IPS-18a (cell line): ENCODE measurements at regions not wholly inside any gene's neighbourhood (a gene's known extent, or its start where the extent isn't known, plus 50 kb on each side); places are given as distances from the start of the nearest gene placed in this dataset.

Experiments
- H3K27ac ChIP-seq: one replicate; pipeline ENCODE4 v1.5.1; 2013; ENCODE audit warnings: low read length
- H3K27me3 ChIP-seq: one replicate; pipeline ENCODE4 v1.6.1; 2013; ENCODE audit warnings: mild to moderate bottlenecking, low read length; ENCODE audit not compliant: control insufficient read depth, insufficient read depth
- H3K36me3 ChIP-seq: one replicate; pipeline ENCODE4 v1.6.1; 2013; ENCODE audit warnings: low read depth, low read length; ENCODE audit not compliant: control insufficient read depth
- H3K4me1 ChIP-seq: one replicate; pipeline ENCODE4 v1.6.1; 2013; ENCODE audit warnings: low read depth, low read length; ENCODE audit not compliant: control insufficient read depth
- H3K4me3 ChIP-seq: one replicate; pipeline ENCODE4 v1.5.1; 2013; ENCODE audit warnings: low read length
- H3K9ac ChIP-seq: one replicate; pipeline ENCODE4 v1.6.1; 2013; ENCODE audit warnings: mild to moderate bottlenecking, low read length, moderate library complexity
- H3K9me3 ChIP-seq: one replicate; pipeline ENCODE4 v1.6.1; 2013; ENCODE audit warnings: low read depth, low read length; ENCODE audit not compliant: control insufficient read depth

DNA sequence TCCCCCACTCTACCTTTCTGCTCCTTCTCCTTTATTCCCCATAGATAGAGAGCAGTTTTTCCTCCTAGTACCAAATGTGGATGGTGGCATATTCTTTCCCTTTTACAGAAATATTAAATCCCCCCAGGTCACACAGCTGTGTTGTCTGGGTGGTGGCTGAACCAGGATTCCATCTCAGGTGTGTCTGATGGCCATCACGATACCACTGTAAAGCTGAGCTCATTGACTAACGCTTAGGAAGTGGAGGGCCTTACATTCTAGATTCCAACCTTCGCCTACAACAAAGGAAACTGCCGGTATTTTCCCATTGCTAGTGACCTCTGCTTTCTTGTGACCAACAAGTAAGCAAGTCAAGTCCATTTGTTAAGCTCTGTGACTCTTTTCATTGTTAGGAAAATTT is 131.9 kb upstream of the KLF4 start:
- Histone ChIP-seq H3K4me1 (no peaks in the 10 kb centered on the region), H3K36me3 (no peaks in the 10 kb centered on the region), H3K9ac (no peak overlapping the region), H3K4me3 (no peak overlapping the region), H3K27ac (no peak overlapping the region), H3K27me3 (no peaks in the 10 kb centered on the region), H3K9me3 (no peaks in the 10 kb centered on the region)

DNA sequence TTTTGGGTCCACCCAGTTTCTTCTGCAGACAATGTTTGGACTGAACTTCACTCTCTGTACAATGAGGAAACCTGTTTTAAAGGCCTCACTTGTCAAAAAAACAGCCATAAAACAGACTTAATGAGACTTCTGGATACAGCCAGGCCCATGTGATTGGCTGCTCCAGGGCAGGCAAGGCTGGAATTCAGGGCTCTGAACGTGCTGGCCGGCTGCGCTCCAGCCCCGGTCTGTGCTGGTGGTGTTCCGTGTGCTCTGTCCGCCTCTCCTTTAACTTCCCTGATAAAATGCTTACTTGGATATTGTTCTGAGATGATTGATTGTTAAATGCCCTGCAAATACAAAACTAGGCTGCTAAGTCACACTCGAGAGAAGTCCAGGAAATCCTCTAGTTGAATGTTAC is 131.2 kb upstream of the KLF4 start:
- Histone ChIP-seq H3K27ac (no peak overlapping the region), H3K27me3 (no peaks in the 10 kb centered on the region), H3K4me3 (no peak overlapping the region), H3K9ac (no peak overlapping the region), H3K4me1 (no peaks in the 10 kb centered on the region), H3K36me3 (no peaks in the 10 kb centered on the region), H3K9me3 (no peaks in the 10 kb centered on the region)

DNA sequence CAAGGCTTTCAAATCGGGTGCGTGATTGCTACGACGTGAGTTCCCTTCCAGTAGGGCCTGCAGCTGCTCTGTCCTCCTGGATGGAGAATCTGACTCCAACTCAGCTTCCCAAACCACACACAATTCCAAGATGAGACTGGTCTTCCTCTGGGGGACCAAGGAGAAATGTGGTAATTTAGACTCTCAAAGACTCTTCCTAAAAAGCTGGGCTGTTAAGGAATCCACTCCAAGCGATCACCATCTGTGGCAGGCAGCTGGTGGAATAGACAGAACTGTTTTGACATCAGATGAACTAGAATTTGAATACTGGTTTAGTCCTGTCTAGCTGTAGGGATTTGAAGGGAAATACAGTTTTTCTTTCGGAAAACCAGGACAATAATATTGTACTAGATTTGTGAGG is 130.7 kb upstream of the KLF4 start:
- no peaks in the 10 kb centered on the region for H3K9me3 ChIP-seq
- H3K27me3 ChIP-seq, result no peaks in the 10 kb centered on the region
- H3K4me1 ChIP-seq, result no peaks in the 10 kb centered on the region
- no peaks in the 10 kb centered on the region for H3K36me3 ChIP-seq
- H3K9ac ChIP-seq, result no peak overlapping the region
- no peak overlapping the region for H3K4me3 ChIP-seq
- H3K27ac ChIP-seq, result no peak overlapping the region

DNA sequence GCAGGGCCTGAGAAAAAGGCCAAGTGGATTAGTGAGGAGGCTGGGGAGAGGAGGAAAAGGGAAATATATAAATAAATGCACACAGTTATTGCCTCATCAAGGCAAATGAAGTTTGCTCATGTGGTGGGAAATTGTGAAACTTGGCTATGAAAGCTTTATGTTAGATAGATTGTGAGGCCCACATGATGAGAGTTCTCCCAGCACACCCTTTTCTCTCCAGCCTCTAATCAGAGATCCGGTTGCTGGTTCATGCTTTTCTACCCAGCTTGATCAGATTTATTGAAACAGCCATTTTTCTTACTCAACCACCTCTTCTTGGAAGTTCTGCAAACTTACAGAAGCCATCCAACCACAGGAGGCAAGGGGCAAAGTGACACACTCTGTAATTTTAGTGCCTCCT is 125.8 kb upstream of the KLF4 start:
- H3K9ac ChIP-seq, result no peak overlapping the region
- H3K4me3 ChIP-seq, result no peak overlapping the region
- H3K4me1 ChIP-seq, result no peaks in the 10 kb centered on the region
- no peaks in the 10 kb centered on the region for H3K36me3 ChIP-seq
- no peak overlapping the region for H3K27ac ChIP-seq
- no peaks in the 10 kb centered on the region for H3K27me3 ChIP-seq
- H3K9me3 ChIP-seq, result no peaks in the 10 kb centered on the region

DNA sequence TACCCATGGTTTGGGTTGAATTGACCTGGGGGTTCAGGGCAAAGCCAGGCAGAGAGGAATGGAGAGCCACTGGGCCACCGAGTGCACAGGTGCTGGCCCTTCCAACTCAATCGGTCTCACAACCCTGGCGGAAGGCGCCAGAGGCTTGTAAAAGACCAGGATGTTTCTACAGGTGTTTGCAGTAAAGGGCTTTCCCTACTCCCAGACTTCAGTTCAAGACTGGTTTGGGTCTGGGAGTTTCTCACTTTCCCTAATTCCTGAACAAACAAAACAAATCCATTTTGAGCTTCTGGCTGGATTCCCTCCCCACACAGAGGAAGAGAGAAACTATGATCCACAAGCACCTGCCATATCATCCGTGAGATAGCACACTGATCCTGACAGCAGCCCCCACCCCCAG is 125.2 kb upstream of the KLF4 start:
- Histone ChIP-seq H3K4me1 (no peaks in the 10 kb centered on the region), H3K4me3 (no peak overlapping the region), H3K36me3 (no peaks in the 10 kb centered on the region), H3K9me3 (no peaks in the 10 kb centered on the region), H3K27me3 (no peaks in the 10 kb centered on the region), H3K27ac (no peak overlapping the region), H3K9ac (no peak overlapping the region)

DNA sequence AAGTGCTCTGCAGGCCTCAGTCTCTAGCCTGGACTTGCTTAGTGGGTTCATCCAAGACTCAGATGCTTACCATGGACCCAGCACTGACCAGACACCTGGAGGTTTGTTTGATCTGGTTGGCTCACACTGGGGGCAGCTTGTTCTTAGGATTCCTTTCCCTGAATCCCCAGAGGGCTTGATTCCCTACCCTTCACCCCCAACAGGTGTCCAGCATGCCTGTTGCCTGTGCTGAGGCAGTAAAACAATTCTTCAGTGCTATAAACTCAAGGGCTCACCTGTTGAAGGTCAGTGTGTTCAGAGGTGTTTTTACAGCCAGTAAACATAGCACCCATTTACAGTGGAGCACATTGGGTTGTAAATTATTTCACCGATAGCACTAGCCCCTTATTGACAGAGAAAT is 123.8 kb upstream of the KLF4 start:
- Histone ChIP-seq H3K36me3 (no peaks in the 10 kb centered on the region), H3K27ac (no peak overlapping the region)

DNA sequence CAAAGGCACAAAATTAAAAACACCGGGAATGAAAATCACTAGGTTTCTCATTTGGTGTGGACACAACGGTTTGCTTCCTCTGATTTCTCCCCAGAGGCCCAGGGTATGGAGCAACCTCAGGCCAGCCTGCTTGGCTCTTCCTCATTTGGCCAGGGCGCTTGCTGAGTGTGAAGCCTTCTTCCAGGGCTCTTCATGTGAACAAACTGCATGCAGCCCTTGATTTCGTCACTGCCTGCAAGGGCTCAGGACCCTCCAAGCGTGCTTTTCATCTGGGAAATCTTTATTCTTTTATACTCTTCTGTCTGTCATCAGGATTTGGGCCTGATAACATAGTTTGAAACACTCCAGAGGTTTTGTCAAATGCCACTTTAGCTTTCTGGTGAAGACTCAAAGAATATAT is 122.6 kb upstream of the KLF4 start:
- no peaks in the 10 kb centered on the region for H3K9me3 ChIP-seq
- H3K4me3 ChIP-seq, result no peak overlapping the region
- H3K36me3 ChIP-seq, result no peaks in the 10 kb centered on the region
- H3K27ac ChIP-seq, result no peak overlapping the region
- H3K9ac ChIP-seq, result no peak overlapping the region
- no peaks in the 10 kb centered on the region for H3K27me3 ChIP-seq
- no peaks in the 10 kb centered on the region for H3K4me1 ChIP-seq

More for the DNA sequence above, 123.8 kb upstream of the KLF4 start:
- H3K4me3 ChIP-seq, result no peak overlapping the region
- H3K4me1 ChIP-seq, result no peaks in the 10 kb centered on the region
- H3K9me3 ChIP-seq, result no peaks in the 10 kb centered on the region
- no peak overlapping the region for H3K9ac ChIP-seq
- H3K27me3 ChIP-seq, result no peaks in the 10 kb centered on the region

DNA sequence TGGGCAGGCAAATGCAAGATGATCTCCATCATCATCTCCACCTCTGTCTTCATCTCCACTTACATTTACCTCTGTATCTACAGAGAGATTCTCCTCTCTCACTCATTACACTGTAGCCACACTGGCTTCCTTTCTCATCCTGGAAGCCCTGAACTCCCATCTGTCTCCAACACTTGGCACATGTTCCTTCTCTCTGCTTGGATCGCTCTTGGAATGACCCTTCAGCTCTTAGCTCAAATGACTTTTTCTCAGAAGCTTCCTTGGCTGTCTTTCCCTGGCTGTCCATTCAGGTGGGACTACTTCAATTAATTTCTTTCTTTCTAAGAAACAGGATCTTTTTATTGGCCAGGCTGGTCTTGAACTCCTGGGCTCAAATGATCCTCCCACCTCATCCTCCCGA is 120.0 kb upstream of the KLF4 start:
- no peak overlapping the region for H3K27ac ChIP-seq
- no peaks in the 10 kb centered on the region for H3K36me3 ChIP-seq
- H3K27me3 ChIP-seq, result no peaks in the 10 kb centered on the region
- H3K4me1 ChIP-seq, result no peaks in the 10 kb centered on the region
- H3K9me3 ChIP-seq, result no peaks in the 10 kb centered on the region
- no peak overlapping the region for H3K9ac ChIP-seq
- H3K4me3 ChIP-seq, result no peak overlapping the region

DNA sequence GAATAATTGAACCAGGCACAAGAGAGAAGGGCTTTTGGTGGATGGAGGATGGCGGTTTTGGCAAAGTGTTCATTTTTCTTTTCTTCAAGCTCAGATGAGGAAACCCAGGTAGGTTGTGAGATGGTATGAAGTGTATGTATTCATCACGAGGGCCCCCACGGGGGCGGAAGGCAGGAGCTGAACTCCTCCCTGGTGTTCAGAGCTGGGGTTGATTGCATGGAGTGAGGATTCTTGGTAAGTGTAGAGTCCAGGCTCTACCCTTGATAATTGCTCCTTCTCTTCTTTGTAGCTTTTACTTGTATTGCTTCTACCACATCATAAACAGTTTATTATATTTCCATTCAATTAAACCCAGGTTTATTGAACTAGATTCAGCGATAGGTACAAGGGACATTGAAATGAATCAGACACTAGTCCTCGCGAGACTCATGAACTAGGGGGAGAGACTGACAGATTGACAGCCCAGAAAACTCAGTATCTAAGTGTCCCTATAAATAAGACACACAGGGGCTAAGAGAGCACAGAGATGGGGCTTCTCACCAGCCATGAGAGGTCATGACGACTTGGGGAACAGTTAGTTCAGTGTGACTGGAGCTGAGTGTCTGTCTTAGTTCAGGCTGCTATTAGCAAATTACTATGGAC is 116.7 kb upstream of the KLF4 start:
- H3K4me3 ChIP-seq, result no peak overlapping the region
- H3K4me1 ChIP-seq, result no peaks in the 10 kb centered on the region
- no peaks in the 10 kb centered on the region for H3K36me3 ChIP-seq
- H3K9me3 ChIP-seq, result no peaks in the 10 kb centered on the region
- H3K27ac ChIP-seq, result no peak overlapping the region
- no peaks in the 10 kb centered on the region for H3K27me3 ChIP-seq
- H3K9ac ChIP-seq, result no peak overlapping the region

DNA sequence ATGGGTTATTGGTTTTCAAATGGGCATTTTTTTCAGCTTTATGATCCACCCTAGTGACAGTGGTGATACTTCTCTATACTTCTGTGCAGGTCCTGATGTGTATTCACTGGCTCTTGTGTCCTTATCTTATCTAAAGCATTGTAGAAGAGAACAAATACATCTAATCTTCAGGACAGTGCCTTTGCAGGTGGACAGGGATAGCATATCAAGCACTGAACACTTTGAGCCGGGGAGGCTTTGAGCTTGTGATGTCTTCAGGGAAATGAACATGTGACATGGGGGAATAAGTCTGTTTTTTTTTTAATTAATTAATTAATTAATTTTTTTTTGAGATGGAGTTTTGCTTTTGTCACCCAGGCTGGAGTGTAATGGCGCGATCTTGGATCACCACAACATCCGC is 115.5 kb upstream of the KLF4 start:
- H3K9me3 ChIP-seq, result no peaks in the 10 kb centered on the region
- H3K4me3 ChIP-seq, result no peak overlapping the region
- no peaks in the 10 kb centered on the region for H3K4me1 ChIP-seq
- no peaks in the 10 kb centered on the region for H3K36me3 ChIP-seq
- H3K27me3 ChIP-seq, result no peaks in the 10 kb centered on the region
- no peak overlapping the region for H3K27ac ChIP-seq
- no peak overlapping the region for H3K9ac ChIP-seq

GRCh38 chr9:107603281-107603680 is 113.7 kb upstream of the KLF4 start:
- no peaks in the 10 kb centered on the region for H3K4me1 ChIP-seq
- H3K27me3 ChIP-seq, result no peaks in the 10 kb centered on the region
- no peaks in the 10 kb centered on the region for H3K36me3 ChIP-seq
- H3K27ac ChIP-seq, result no peak overlapping the region
- H3K9me3 ChIP-seq, result no peaks in the 10 kb centered on the region
- H3K9ac ChIP-seq, result no peak overlapping the region
- H3K4me3 ChIP-seq, result no peak overlapping the region

- H3K4me3 ChIP-seq, result no peak overlapping the region
- no peaks in the 10 kb centered on the region for H3K4me1 ChIP-seq
- no peaks in the 10 kb centered on the region for H3K36me3 ChIP-seq
- H3K9ac ChIP-seq, result no peak overlapping the region
- H3K27ac ChIP-seq, result no peak overlapping the region
- no peaks in the 10 kb centered on the region for H3K9me3 ChIP-seq
- no peaks in the 10 kb centered on the region for H3K27me3 ChIP-seq
Measured at GRCh38 chr9:107600060-107600573, 110.5 kb upstream of the KLF4 start.
